Esophagus squamous epithelium (tissue), 4 donors: ENCODE measurements at regions not wholly inside any gene's neighbourhood (a gene's known extent, or its start where the extent isn't known, plus 50 kb on each side); places are given as distances from the start of the nearest gene placed in this dataset.

Experiments
- POLR2A ChIP-seq, 4 donors: fragments of 450-650 bp; IDR thresholded peaks; one replicate each; pipeline ENCODE4 v1.6.1; 2017; ENCODE audit warnings: antibody characterized with exemption in 4 of 4, mild to moderate bottlenecking in 4 of 4, moderate library complexity in 3 of 4
- TF ChIP-seq, protein P1 (sequence below), 6 experiments: fragments of 450-650 bp in 4 of 6; fragments of 200-600 bp in 2 of 6; sonication (generic) in 2 of 6; IDR thresholded peaks; one replicate each; pipeline ENCODE4 v1.5.1; 2016 to 2019; ENCODE audit warnings: antibody characterized with exemption in 6 of 6, mild to moderate bottlenecking in 4 of 6, moderate library complexity in 4 of 6

DNA sequence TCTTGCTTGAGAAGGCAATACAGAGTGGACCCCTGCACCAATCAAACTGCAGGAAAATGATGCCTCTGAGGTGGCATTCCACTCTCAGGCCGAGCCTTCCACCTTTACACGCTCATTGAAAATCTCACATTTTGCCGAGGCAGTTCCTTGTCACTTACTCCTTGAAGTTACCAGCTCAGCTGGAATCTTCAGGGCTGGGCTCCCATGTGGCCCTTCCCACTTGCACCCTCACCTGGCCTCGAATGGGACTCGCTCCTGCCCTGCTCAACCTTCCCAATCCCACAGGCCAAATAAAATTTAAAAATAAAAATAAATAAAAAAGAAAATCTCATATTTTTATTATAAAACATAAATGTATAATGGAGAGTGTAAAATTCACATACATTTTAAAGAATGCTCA, 790.7 kb upstream of the COBL start:
- TF ChIP-seq, protein P1, sequence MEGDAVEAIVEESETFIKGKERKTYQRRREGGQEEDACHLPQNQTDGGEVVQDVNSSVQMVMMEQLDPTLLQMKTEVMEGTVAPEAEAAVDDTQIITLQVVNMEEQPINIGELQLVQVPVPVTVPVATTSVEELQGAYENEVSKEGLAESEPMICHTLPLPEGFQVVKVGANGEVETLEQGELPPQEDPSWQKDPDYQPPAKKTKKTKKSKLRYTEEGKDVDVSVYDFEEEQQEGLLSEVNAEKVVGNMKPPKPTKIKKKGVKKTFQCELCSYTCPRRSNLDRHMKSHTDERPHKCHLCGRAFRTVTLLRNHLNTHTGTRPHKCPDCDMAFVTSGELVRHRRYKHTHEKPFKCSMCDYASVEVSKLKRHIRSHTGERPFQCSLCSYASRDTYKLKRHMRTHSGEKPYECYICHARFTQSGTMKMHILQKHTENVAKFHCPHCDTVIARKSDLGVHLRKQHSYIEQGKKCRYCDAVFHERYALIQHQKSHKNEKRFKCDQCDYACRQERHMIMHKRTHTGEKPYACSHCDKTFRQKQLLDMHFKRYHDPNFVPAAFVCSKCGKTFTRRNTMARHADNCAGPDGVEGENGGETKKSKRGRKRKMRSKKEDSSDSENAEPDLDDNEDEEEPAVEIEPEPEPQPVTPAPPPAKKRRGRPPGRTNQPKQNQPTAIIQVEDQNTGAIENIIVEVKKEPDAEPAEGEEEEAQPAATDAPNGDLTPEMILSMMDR (IDR thresholded peaks at IDR 0.05) = no peak
- TF ChIP-seq POLR2A (IDR thresholded peaks at IDR 0.05) = no peak
